BJ (cell line): ENCODE measurements at regions not wholly inside any gene's neighbourhood (a gene's known extent, or its start where the extent isn't known, plus 50 kb on each side); places are given as distances from the start of the nearest gene placed in this dataset.

ENCODE experiments used
- CTCF ChIA-PET: fragments of 350-600 bp; formaldehyde crosslinking; extraction: SDS; loops from one replicate; lab custom pipeline; 2021; ENCODE audit warnings: antibody characterized with exemption, inconsistent platforms; lab: Yijun Ruan, JAX
- POLR2A ChIA-PET: fragments of 300-600 bp; sonication (Branson Sonifier 250); formaldehyde crosslinking; extraction: SDS; loops from one replicate; lab custom pipeline; 2021; ENCODE audit warnings: antibody characterized with exemption; lab: Charles Lee
- DNase-seq: peaks from one replicate; pipeline ENCODE4 v3.0.0-alpha.2; 2011; ENCODE audit warnings: low read depth
- H3K27me3 ChIP-seq: 2 replicates; pipeline ENCODE4 v1.6.0; 2011; ENCODE audit warnings: low read length; ENCODE audit not compliant: control insufficient read depth, insufficient read depth
- H3K36me3 ChIP-seq: 2 replicates; pipeline ENCODE4 v1.5.1; 2011; ENCODE audit warnings: low read length; ENCODE audit not compliant: control insufficient read depth, insufficient read depth
- H3K4me3 ChIP-seq: 2 replicates; pipeline ENCODE4 v1.5.1; 2011; ENCODE audit warnings: low read depth, mild to moderate bottlenecking, control low read depth, low read length
- TF ChIP-seq, protein P1 (sequence below): IDR thresholded peaks from 2 replicates; pipeline ENCODE4 v1.5.1; 2011; ENCODE audit warnings: low read depth, mild to moderate bottlenecking, control low read depth, inconsistent platforms, low read length, moderate library complexity; ENCODE audit not compliant: insufficient read depth

GRCh38 chr6:170205534-170206316, 85.2 kb downstream of the DLL1 start:
- TF ChIP-seq, protein P1, sequence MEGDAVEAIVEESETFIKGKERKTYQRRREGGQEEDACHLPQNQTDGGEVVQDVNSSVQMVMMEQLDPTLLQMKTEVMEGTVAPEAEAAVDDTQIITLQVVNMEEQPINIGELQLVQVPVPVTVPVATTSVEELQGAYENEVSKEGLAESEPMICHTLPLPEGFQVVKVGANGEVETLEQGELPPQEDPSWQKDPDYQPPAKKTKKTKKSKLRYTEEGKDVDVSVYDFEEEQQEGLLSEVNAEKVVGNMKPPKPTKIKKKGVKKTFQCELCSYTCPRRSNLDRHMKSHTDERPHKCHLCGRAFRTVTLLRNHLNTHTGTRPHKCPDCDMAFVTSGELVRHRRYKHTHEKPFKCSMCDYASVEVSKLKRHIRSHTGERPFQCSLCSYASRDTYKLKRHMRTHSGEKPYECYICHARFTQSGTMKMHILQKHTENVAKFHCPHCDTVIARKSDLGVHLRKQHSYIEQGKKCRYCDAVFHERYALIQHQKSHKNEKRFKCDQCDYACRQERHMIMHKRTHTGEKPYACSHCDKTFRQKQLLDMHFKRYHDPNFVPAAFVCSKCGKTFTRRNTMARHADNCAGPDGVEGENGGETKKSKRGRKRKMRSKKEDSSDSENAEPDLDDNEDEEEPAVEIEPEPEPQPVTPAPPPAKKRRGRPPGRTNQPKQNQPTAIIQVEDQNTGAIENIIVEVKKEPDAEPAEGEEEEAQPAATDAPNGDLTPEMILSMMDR = no peak
- no peak for DNase-seq
- H3K4me3 ChIP-seq = no peak overlapping the region
- ChIA-PET CTCF (no interaction called here), POLR2A (no interaction called here)
- H3K36me3 ChIP-seq = no peaks in the 10 kb centered on the region
- H3K27me3 ChIP-seq = no peaks in the 10 kb centered on the region

- ChIA-PET CTCF (no interaction called here), POLR2A (no interaction called here)
- no peak overlapping the region for H3K4me3 ChIP-seq
- H3K36me3 ChIP-seq = no peaks in the 10 kb centered on the region
- DNase-seq = no peak
- H3K27me3 ChIP-seq = no peaks in the 10 kb centered on the region
- TF ChIP-seq, protein P1 = no peak
These were observed 85.8 kb downstream of the DLL1 start for GRCh38 chr6:170205126-170205525.

DNA sequence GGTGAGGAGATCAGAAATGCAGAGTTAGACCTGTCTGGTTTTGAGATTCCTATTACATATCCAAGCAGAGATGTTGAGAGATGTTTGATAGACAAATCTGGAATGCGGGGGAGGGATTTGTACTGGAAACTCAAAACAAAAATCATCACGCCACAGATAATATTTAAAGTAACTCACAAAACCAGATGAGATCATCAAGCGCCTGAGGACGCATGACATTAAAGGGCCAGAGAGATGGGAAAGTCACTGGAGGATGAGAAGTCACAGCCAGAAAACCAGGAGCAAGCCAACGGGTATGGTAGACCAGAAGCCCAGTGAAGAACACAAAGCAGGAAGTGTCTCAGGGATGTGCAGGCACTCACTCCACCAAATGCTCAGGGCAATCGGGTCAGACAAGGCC, 87.7 kb downstream of the DLL1 start:
- Histone ChIP-seq H3K27me3 (no peaks in the 10 kb centered on the region), H3K4me3 (no peak overlapping the region), H3K36me3 (no peaks in the 10 kb centered on the region)
- no peak for DNase-seq
- ChIA-PET POLR2A (no interaction called here), CTCF (no interaction called here)
- TF ChIP-seq, protein P1 = no peak

DNA sequence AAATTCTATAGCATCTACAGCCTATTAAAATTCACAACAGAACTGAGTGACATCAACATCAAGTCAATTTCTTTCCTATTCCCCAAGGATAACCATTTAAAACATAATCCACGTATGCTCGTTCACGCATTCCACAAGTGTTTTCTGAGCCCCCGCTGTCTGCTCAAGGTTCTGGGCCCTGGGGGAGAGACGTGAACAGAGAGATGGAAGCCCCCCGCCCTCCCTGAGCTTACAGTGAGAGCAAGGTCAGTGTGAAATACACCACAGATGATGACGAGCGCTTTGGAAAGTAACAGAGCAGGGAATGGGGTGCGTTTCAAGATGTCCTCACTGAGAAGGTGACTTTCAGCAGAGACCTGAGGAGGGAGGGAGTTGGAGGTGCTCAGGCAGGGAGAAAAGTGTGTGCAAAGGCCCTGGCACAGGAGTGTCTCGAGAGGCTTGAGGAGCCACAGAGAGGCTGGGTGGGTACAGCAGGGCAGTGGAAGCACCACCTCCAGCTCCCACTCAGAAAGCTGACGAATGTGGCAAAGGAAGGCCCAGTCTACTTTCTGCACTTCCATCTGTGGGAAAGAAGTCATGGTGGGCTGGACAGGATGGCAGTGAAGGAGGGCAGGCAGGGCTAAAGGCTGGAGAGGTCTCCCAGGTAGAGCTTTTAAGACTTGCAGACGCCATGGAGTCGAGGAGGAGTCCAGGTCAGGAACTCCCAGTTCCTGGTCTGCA, 88.3 kb downstream of the DLL1 start:
- Histone ChIP-seq H3K4me3 (no peak overlapping the region), H3K36me3 (no peaks in the 10 kb centered on the region), H3K27me3 (no peaks in the 10 kb centered on the region)
- DNase-seq = no peak
- ChIA-PET CTCF (no interaction called here), POLR2A (no interaction called here)
- TF ChIP-seq, protein P1 = no peak

GRCh38 chr6:170201361-170201760, 89.5 kb downstream of the DLL1 start:
- no peak for DNase-seq
- CTCF ChIA-PET = no interaction called here
- Histone ChIP-seq H3K27me3 (no peaks in the 10 kb centered on the region), H3K4me3 (no peak overlapping the region), H3K36me3 (no peaks in the 10 kb centered on the region)
- POLR2A ChIA-PET = no interaction called here
- TF ChIP-seq, protein P1 = no peak
